ENCODE measurements at regions not wholly inside any gene's neighbourhood (a gene's known extent, or its start where the extent isn't known, plus 50 kb on each side); places are given as distances from the start of the nearest gene placed in this dataset.

DNA sequence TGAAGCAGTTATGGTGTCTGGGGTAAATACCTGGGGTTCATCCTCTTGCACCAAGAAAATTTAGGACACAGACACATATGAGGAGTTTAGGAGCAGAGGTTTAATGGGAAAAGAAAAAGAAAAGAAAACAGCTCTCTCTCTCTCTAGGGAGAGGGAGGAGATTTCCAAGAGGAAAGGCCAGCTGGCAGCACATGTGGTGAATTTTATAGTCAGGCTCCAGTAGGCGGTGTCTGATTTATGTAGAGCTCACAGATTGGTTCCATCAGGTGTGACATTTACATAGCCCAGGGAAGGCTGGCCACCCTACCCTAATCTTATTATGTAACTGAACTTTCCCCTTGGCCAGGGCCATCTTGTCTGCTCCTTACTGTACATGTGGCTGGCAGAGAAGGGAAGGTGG lies 297.5 kb upstream of the RGPD4 start:
- TF ChIP-seq, protein P1, sequence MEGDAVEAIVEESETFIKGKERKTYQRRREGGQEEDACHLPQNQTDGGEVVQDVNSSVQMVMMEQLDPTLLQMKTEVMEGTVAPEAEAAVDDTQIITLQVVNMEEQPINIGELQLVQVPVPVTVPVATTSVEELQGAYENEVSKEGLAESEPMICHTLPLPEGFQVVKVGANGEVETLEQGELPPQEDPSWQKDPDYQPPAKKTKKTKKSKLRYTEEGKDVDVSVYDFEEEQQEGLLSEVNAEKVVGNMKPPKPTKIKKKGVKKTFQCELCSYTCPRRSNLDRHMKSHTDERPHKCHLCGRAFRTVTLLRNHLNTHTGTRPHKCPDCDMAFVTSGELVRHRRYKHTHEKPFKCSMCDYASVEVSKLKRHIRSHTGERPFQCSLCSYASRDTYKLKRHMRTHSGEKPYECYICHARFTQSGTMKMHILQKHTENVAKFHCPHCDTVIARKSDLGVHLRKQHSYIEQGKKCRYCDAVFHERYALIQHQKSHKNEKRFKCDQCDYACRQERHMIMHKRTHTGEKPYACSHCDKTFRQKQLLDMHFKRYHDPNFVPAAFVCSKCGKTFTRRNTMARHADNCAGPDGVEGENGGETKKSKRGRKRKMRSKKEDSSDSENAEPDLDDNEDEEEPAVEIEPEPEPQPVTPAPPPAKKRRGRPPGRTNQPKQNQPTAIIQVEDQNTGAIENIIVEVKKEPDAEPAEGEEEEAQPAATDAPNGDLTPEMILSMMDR (conservative IDR thresholded peaks at IDR 0.05), result no peak
- TF ChIP-seq EZH2 (IDR thresholded peaks at IDR 0.05; ENCODE audit: low read depth), result no peak
